ENCODE measurements at regions not wholly inside any gene's neighbourhood (a gene's known extent, or its start where the extent isn't known, plus 50 kb on each side); places are given as distances from the start of the nearest gene placed in this dataset.

GRCh38 chr10:26911811-26912461 is 51.2 kb upstream of the ABI1 start:
- ChIA-PET POLR2A (no interaction called here), CTCF (no interaction called here)
- Histone ChIP-seq H3K4me3 (ENCODE audit: low read depth, low read length) (no peak overlapping the region), H3K36me3 (ENCODE audit: control insufficient read depth in 2 of 2, insufficient read depth in 1 of 2, low read length in 2 of 2) (no peaks in the 10 kb centered on the region), H3K27ac (ENCODE audit: extremely low read depth, low read depth, low read length) (no peak overlapping the region), H3K4me1 (ENCODE audit: control insufficient read depth, insufficient read depth, low read length) (no peaks in the 10 kb centered on the region), H3K9me3 (ENCODE audit: control insufficient read depth, insufficient read depth, low read depth, low read length) (no peaks in the 10 kb centered on the region)
- TF ChIP-seq SP7 (tag by site-specific recombination; IDR thresholded peaks at IDR 0.05), result no peak
- peak; percentile 47 for TF ChIP-seq PRDM1 (tag by site-specific recombination; IDR thresholded peaks at IDR 0.05)
- TF ChIP-seq ZNF341 (tag by site-specific recombination; IDR thresholded peaks at IDR 0.05; ENCODE audit: low read depth), result no peak
